Progenitor cell of endocrine pancreas (in vitro differentiated cells): ENCODE measurements at regions not wholly inside any gene's neighbourhood (a gene's known extent, or its start where the extent isn't known, plus 50 kb on each side); places are given as distances from the start of the nearest gene placed in this dataset.

Experiments used
- DNase-seq: peaks from one replicate; pipeline ENCODE4 v3.0.0; 2021; ENCODE audit warnings: low spot score; ENCODE audit not compliant: unreplicated experiment
- H3K27ac Mint-ChIP-seq: 2 replicates; pipeline ENCODE4 v1.8.0; 2021; ENCODE audit warnings: mild to moderate bottlenecking, moderate library complexity, mixed read lengths
- H3K27me3 Mint-ChIP-seq: 2 replicates; pipeline ENCODE4 v1.8.0; 2021; ENCODE audit warnings: mixed read lengths
- H3K36me3 Mint-ChIP-seq: 2 replicates; pipeline ENCODE4 v1.8.0; 2022; ENCODE audit warnings: mixed read lengths; ENCODE audit not compliant: insufficient read depth
- H3K4me1 Mint-ChIP-seq: 2 replicates; pipeline ENCODE4 v1.8.0; 2021; ENCODE audit warnings: low read depth, mixed read lengths
- H3K4me3 Mint-ChIP-seq: 2 replicates; pipeline ENCODE4 v1.8.0; 2021; ENCODE audit warnings: low read depth, mild to moderate bottlenecking, moderate library complexity, mixed read lengths
- H3K9me3 Mint-ChIP-seq: 2 replicates; pipeline ENCODE4 v1.8.0; 2021; ENCODE audit warnings: low read depth, mixed read lengths
- CTCF ChIP-seq: fragments of 200-600 bp; sonication (generic); IDR thresholded peaks from one replicate; pipeline ENCODE4 v1.5.0; 2021; ENCODE audit warnings: antibody characterized with exemption, mild to moderate bottlenecking; ENCODE audit not compliant: unreplicated experiment

DNA sequence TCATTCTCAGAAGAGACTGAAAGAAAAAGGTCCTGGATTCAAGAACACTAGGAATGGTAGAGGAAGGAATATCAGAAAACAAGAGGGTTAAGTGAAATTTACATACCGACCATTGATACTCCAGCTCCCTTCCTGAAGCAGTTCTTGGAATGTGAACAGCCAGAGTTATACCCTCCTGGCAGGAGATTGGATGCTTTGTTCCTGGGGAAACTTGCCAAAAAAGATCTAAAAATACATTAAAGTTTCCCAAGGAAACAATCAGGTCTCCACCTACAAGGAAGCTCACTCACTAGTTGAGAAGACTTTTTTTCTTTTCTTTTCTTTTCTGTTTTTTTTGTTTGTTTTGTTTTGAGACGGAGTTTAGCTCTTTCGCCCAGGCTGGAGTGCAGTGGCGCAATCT, 91.1 kb downstream of the HLX start:
- Mint-ChIP-seq H3K9me3 (peaks cover 3% of the 10 kb centered on the region), H3K36me3 (no peaks in the 10 kb centered on the region), H3K4me1 (peaks cover 8% of the 10 kb centered on the region), H3K27ac (no peak overlapping the region), H3K27me3 (no peaks in the 10 kb centered on the region), H3K4me3 (no peak overlapping the region)
- TF ChIP-seq CTCF, result no peak
- DNase-seq, result no peak

GRCh38 chr1:220971221-220971620, 92.0 kb downstream of the HLX start:
- Mint-ChIP-seq H3K27me3 (no peaks in the 10 kb centered on the region), H3K4me3 (no peak overlapping the region), H3K36me3 (no peaks in the 10 kb centered on the region), H3K4me1 (peaks cover 8% of the 10 kb centered on the region), H3K27ac (no peak overlapping the region), H3K9me3 (peaks cover 3% of the 10 kb centered on the region)
- no peak for DNase-seq
- no peak for TF ChIP-seq CTCF

- Mint-ChIP-seq H3K4me1 (no peaks in the 10 kb centered on the region), H3K27ac (no peak overlapping the region), H3K4me3 (no peak overlapping the region), H3K9me3 (peaks cover 3% of the 10 kb centered on the region), H3K36me3 (no peaks in the 10 kb centered on the region), H3K27me3 (peaks cover 5% of the 10 kb centered on the region)
- no peak for TF ChIP-seq CTCF
- DNase-seq, result no peak
Observed at GRCh38 chr1:220974431-220974830, 95.2 kb downstream of the HLX start.

- Mint-ChIP-seq H3K9me3 (peaks cover 3% of the 10 kb centered on the region), H3K4me3 (no peak overlapping the region), H3K27me3 (peaks cover 16% of the 10 kb centered on the region), H3K27ac (no peak overlapping the region), H3K4me1 (no peaks in the 10 kb centered on the region), H3K36me3 (no peaks in the 10 kb centered on the region)
- no peak for DNase-seq
- no peak for TF ChIP-seq CTCF
Observed at GRCh38 chr1:220976390-220976789, 97.1 kb downstream of the HLX start.

DNA sequence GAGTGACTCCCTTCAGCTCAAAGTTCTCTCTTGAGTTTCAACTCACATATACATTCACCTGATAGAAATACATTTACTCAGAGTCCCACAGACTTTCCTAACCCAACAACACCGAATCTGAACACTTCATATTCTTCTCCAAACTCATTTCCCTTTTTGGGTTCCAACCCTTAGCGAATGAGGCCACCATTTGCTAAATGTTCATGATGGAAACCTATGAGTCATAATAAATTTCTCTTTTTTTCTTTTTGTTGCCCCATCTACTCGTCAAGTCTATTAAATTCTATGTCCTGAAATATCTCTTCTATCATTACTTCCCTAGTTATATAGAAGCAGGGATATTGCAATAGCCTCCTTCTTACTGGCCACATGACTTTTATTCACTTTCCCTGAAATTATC, 100.1 kb downstream of the HLX start:
- Mint-ChIP-seq H3K27ac (no peak overlapping the region), H3K36me3 (no peaks in the 10 kb centered on the region)

More for the DNA sequence above, 100.1 kb downstream of the HLX start:
- peaks cover 31% of the 10 kb centered on the region for H3K27me3 Mint-ChIP-seq
- H3K4me1 Mint-ChIP-seq, result no peaks in the 10 kb centered on the region
- H3K4me3 Mint-ChIP-seq, result no peak overlapping the region
- no peak for TF ChIP-seq CTCF
- H3K9me3 Mint-ChIP-seq, result no peaks in the 10 kb centered on the region
- DNase-seq, result no peak
